ENCODE measurements at regions not wholly inside any gene's neighbourhood (a gene's known extent, or its start where the extent isn't known, plus 50 kb on each side); places are given as distances from the start of the nearest gene placed in this dataset.
"Not testable (repeated sequence)": the region's sequence is repeated elsewhere in the genome, so short reads cannot be mapped to it uniquely, and the experiment has no call there.

GRCh38 chr1:4213366-4213973 is 313.4 kb upstream of the C1orf174 start:
- in situ Hi-C loops (cut with HindIII; ENCODE audit: low pct_ligation_motif_present, low pct_unique_long_range_greater_than_20kb, low sequenced_read_pairs): no loop called here
- no peak for DNase-seq

GRCh38 chr1:4214826-4215225 is 314.8 kb upstream of the C1orf174 start:
- no peak for DNase-seq
- in situ Hi-C loops (cut with HindIII; ENCODE audit: low pct_ligation_motif_present, low pct_unique_long_range_greater_than_20kb, low sequenced_read_pairs): no loop called here

GRCh38 chr1:4215391-4215790 is 315.3 kb upstream of the C1orf174 start:
- no peak for DNase-seq
- in situ Hi-C loops (cut with HindIII; ENCODE audit: low pct_ligation_motif_present, low pct_unique_long_range_greater_than_20kb, low sequenced_read_pairs): no loop called here

- in situ Hi-C loops (cut with HindIII; ENCODE audit: low pct_ligation_motif_present, low pct_unique_long_range_greater_than_20kb, low sequenced_read_pairs): no loop called here
- no peak for DNase-seq
These were observed 316.2 kb upstream of the C1orf174 start for GRCh38 chr1:4216231-4216630.

GRCh38 chr1:4218619-4219018 is 318.5 kb upstream of the C1orf174 start:
- DNase-seq: no peak
- in situ Hi-C loops (cut with HindIII; ENCODE audit: low pct_ligation_motif_present, low pct_unique_long_range_greater_than_20kb, low sequenced_read_pairs): no loop called here

GRCh38 chr1:4219111-4219510 is 319.0 kb upstream of the C1orf174 start:
- in situ Hi-C loops (cut with HindIII; ENCODE audit: low pct_ligation_motif_present, low pct_unique_long_range_greater_than_20kb, low sequenced_read_pairs): no loop called here

GRCh38 chr1:4219826-4220225 is 319.8 kb upstream of the C1orf174 start:
- in situ Hi-C loops (cut with HindIII; ENCODE audit: low pct_ligation_motif_present, low pct_unique_long_range_greater_than_20kb, low sequenced_read_pairs): no loop called here
- DNase-seq: no peak

More at GRCh38 chr1:4219111-4219510, 319.0 kb upstream of the C1orf174 start:
- DNase-seq: no peak

- no peak for DNase-seq
- in situ Hi-C loops (cut with HindIII; ENCODE audit: low pct_ligation_motif_present, low pct_unique_long_range_greater_than_20kb, low sequenced_read_pairs): no loop called here
These were observed 320.3 kb upstream of the C1orf174 start for GRCh38 chr1:4220362-4220761.

GRCh38 chr1:4221107-4221506 is 321.0 kb upstream of the C1orf174 start:
- in situ Hi-C loops (cut with HindIII; ENCODE audit: low pct_ligation_motif_present, low pct_unique_long_range_greater_than_20kb, low sequenced_read_pairs): no loop called here

GRCh38 chr1:4224684-4225467 is 324.8 kb upstream of the C1orf174 start:
- no peak for DNase-seq
- in situ Hi-C loops (cut with HindIII; ENCODE audit: low pct_ligation_motif_present, low pct_unique_long_range_greater_than_20kb, low sequenced_read_pairs): no loop called here

More at GRCh38 chr1:4221107-4221506, 321.0 kb upstream of the C1orf174 start:
- no peak for DNase-seq

- in situ Hi-C loops (cut with HindIII; ENCODE audit: low pct_ligation_motif_present, low pct_unique_long_range_greater_than_20kb, low sequenced_read_pairs): no loop called here
- no peak for DNase-seq
These were observed 327.9 kb upstream of the C1orf174 start for GRCh38 chr1:4227986-4228385.

- no peak for DNase-seq
- in situ Hi-C loops (cut with HindIII; ENCODE audit: low pct_ligation_motif_present, low pct_unique_long_range_greater_than_20kb, low sequenced_read_pairs): no loop called here
These were observed 353.9 kb upstream of the C1orf174 start for GRCh38 chr1:4253935-4254334.

- in situ Hi-C loops (cut with HindIII; ENCODE audit: low pct_ligation_motif_present, low pct_unique_long_range_greater_than_20kb, low sequenced_read_pairs): no loop called here
- no peak for DNase-seq
These were observed 356.3 kb upstream of the C1orf174 start for GRCh38 chr1:4256351-4256750.

- DNase-seq; in situ Hi-C loops (cut with HindIII; ENCODE audit: low pct_ligation_motif_present, low pct_unique_long_range_greater_than_20kb, low sequenced_read_pairs): not testable (repeated sequence)
These were observed 358.2 kb upstream of the C1orf174 start for GRCh38 chr1:4258146-4258777.

- in situ Hi-C loops (cut with HindIII; ENCODE audit: low pct_ligation_motif_present, low pct_unique_long_range_greater_than_20kb, low sequenced_read_pairs): no loop called here
- no peak for DNase-seq
These were observed 361.3 kb upstream of the C1orf174 start for GRCh38 chr1:4261327-4261726.

GRCh38 chr1:4262665-4263064 is 362.6 kb upstream of the C1orf174 start:
- in situ Hi-C loops (cut with HindIII; ENCODE audit: low pct_ligation_motif_present, low pct_unique_long_range_greater_than_20kb, low sequenced_read_pairs): no loop called here
- no peak for DNase-seq

- in situ Hi-C loops (cut with HindIII; ENCODE audit: low pct_ligation_motif_present, low pct_unique_long_range_greater_than_20kb, low sequenced_read_pairs): no loop called here
These were observed 363.6 kb upstream of the C1orf174 start for GRCh38 chr1:4263699-4264098.

GRCh38 chr1:4265836-4266235 is 365.8 kb upstream of the C1orf174 start:
- no peak for DNase-seq
- in situ Hi-C loops (cut with HindIII; ENCODE audit: low pct_ligation_motif_present, low pct_unique_long_range_greater_than_20kb, low sequenced_read_pairs): no loop called here

More at GRCh38 chr1:4263699-4264098, 363.6 kb upstream of the C1orf174 start:
- no peak for DNase-seq

GRCh38 chr1:4267381-4268261 is 367.5 kb upstream of the C1orf174 start:
- no peak for DNase-seq
- in situ Hi-C loops (cut with HindIII; ENCODE audit: low pct_ligation_motif_present, low pct_unique_long_range_greater_than_20kb, low sequenced_read_pairs): no loop called here
